Right lobe of liver (tissue), 4 donors: ENCODE measurements at regions not wholly inside any gene's neighbourhood (a gene's known extent, or its start where the extent isn't known, plus 50 kb on each side); places are given as distances from the start of the nearest gene placed in this dataset.

ENCODE experiments used
- CTCF ChIP-seq, 4 donors: fragments of 200-600 bp in 3 of 4; fragments of 450-650 bp in 1 of 4; IDR thresholded peaks; one replicate each; pipeline versions ENCODE4 v1.5.1 to v1.8.0; 2016 to 2022; ENCODE audit warnings: antibody characterized with exemption in 4 of 4, mild to moderate bottlenecking in 2 of 4
- POLR2A ChIP-seq: fragments of 450-650 bp; IDR thresholded peaks from one replicate; pipeline ENCODE4 v1.6.1; 2017; ENCODE audit warnings: antibody characterized with exemption, mild to moderate bottlenecking
- donor health status: DM: no; HTN: no; CAD: no.
- donor health status: DM: no; HTN: no; CAD: no.
- donor health status: DM: no; HTN: yes; CAD: no.

- TF ChIP-seq POLR2A (no peak), CTCF (IDR thresholded peaks at IDR 0.05) (no peak)
Observed at GRCh38 chr1:199512037-199512710, 515.3 kb upstream of the NR5A2 start.
